ENCODE measurements at regions not wholly inside any gene's neighbourhood (a gene's known extent, or its start where the extent isn't known, plus 50 kb on each side); places are given as distances from the start of the nearest gene placed in this dataset.

GRCh38 chr16:22660441-22661160 is 149.9 kb downstream of the NPIPB5 start:
- no peak overlapping the region for H4K91ac ChIP-seq (ENCODE audit: insufficient read length, low read depth, low read length)
- H3K27me3 ChIP-seq (ENCODE audit: insufficient read depth, low read length), result no peaks in the 10 kb centered on the region
- no peaks in the 10 kb centered on the region for H3K23me2 ChIP-seq (ENCODE audit: insufficient read length, low read depth, low read length, poor library complexity, severe bottlenecking)
- Mint-ChIP-seq H3K4me1 (no peaks in the 10 kb centered on the region), H3K9me3 (no peaks in the 10 kb centered on the region), H3K4me3 (no peak overlapping the region), H3K27ac (no peak overlapping the region), H3K36me3 (ENCODE audit: insufficient read depth in 1 of 3, low read depth in 3 of 3) (no peaks in the 10 kb centered on the region), H3K27me3 (ENCODE audit: low read depth) (no peaks in the 10 kb centered on the region)
- no peak for TF ChIP-seq CTCF (conservative IDR thresholded peaks at IDR 0.05)
- no peak overlapping the region for H3K27ac ChIP-seq (ENCODE audit: insufficient read length, low read depth, low read length)
- H3T11ph ChIP-seq (ENCODE audit: low read length), result no peak overlapping the region
- no peak overlapping the region for H2AFZ ChIP-seq (ENCODE audit: low read length)
- no peaks in the 10 kb centered on the region for H3K9me3 ChIP-seq (ENCODE audit: control insufficient read depth, low read depth, low read length)
- no CpG with 5 or more reads among the region's 5 CpGs for WGBS (ENCODE audit: extremely low coverage, insufficient read length, low lambda C conversion rate)
- H2BK20ac ChIP-seq (ENCODE audit: low read depth, low read length, poor library complexity, severe bottlenecking), result no peak overlapping the region
- H2BK15ac ChIP-seq (ENCODE audit: low read depth, low read length), result no peak overlapping the region
- peak; percentile 12 for DNase-seq
- H3K4me1 ChIP-seq (ENCODE audit: insufficient read depth, low read length), result no peaks in the 10 kb centered on the region
- H4K8ac ChIP-seq (replicated peaks; ENCODE audit: insufficient read length, low read depth, low read length), result no peak overlapping the region
- no peak overlapping the region for H3K56ac ChIP-seq (ENCODE audit: insufficient read length, low read depth, low read length)
- H3K23ac ChIP-seq (ENCODE audit: insufficient read length, low read depth, low read length), result no peak overlapping the region
- no peak overlapping the region for H3K4me2 ChIP-seq (ENCODE audit: insufficient read depth, insufficient read length, low read length)
- H4K20me1 ChIP-seq (ENCODE audit: control insufficient read depth, insufficient read depth, insufficient read length), result no peaks in the 10 kb centered on the region
- H4K5ac ChIP-seq (ENCODE audit: insufficient read length, low read depth, low read length), result no peak overlapping the region
- no peak overlapping the region for H3K4ac ChIP-seq (ENCODE audit: low read depth, low read length)
- H3K79me2 ChIP-seq (ENCODE audit: insufficient read depth, low read length), result no peaks in the 10 kb centered on the region
- no peak overlapping the region for H3K9ac ChIP-seq (ENCODE audit: extremely low read depth, insufficient read length, low read length)
- H2AK5ac ChIP-seq (ENCODE audit: insufficient read length, low read length), result no peak overlapping the region
- H2BK120ac ChIP-seq (ENCODE audit: low read depth, low read length, poor library complexity, severe bottlenecking), result no peak overlapping the region
- H3K18ac ChIP-seq (ENCODE audit: insufficient read length, low read depth, low read length), result no peak overlapping the region
- H3K14ac ChIP-seq (ENCODE audit: insufficient read depth, low read length), result no peak overlapping the region
- H2BK12ac ChIP-seq (ENCODE audit: insufficient read length, low read depth, low read length), result no peak overlapping the region
- no peak overlapping the region for H2BK5ac ChIP-seq (ENCODE audit: insufficient read length, low read length)
- H3K79me1 ChIP-seq (ENCODE audit: insufficient read depth, low read depth, low read length, poor library complexity, severe bottlenecking), result no peaks in the 10 kb centered on the region
